Panc1 (cell line): ENCODE measurements at regions not wholly inside any gene's neighbourhood (a gene's known extent, or its start where the extent isn't known, plus 50 kb on each side); places are given as distances from the start of the nearest gene placed in this dataset.

ENCODE experiments used
- ATAC-seq: fragments of 200-7000 bp; cut with Tn5 transposase; 2 replicates; pipeline ENCODE4 v1.9.1; 2020; ENCODE audit warnings: mild to moderate bottlenecking, moderate library complexity
- BruUV-seq: library from RNA; stranded (reverse); fragments of 400-500 nt; replicated peaks from 2 replicates; lab custom pipeline; 2021; lab: Mats Ljungman, UMichigan
- CTCF ChIA-PET: fragments of 300-600 bp; sonication (Branson Sonifier 250); formaldehyde crosslinking; loops from one replicate; lab custom pipeline; 2022; ENCODE audit warnings: antibody characterized with exemption; lab: Charles Lee
- POLR2A ChIA-PET: fragments of 300-600 bp; sonication (Branson Sonifier 250); formaldehyde crosslinking; loops from one replicate; lab custom pipeline; 2022; ENCODE audit warnings: antibody characterized with exemption; lab: Charles Lee
- DNase-seq: peaks from one replicate; pipeline ENCODE4 v3.0.0-alpha.2; 2010; ENCODE audit warnings: low read depth, low spot score
- H3K27ac ChIP-seq: 2 replicates; pipeline ENCODE4 v1.5.1; 2011; ENCODE audit warnings: mild to moderate bottlenecking, low read length, inconsistent platforms
- H3K27me3 ChIP-seq: fragments of 200-500 bp; sonication (Bioruptor generic); 2 replicates; pipeline ENCODE4 v1.6.0; 2014; ENCODE audit warnings: low read length, inconsistent platforms; ENCODE audit not compliant: control insufficient read depth, insufficient read depth
- H3K36me3 ChIP-seq: fragments of 200-500 bp; sonication (Bioruptor generic); 2 replicates; pipeline ENCODE4 v1.5.1; 2014; ENCODE audit warnings: inconsistent platforms, mild to moderate bottlenecking, low read length, moderate library complexity; ENCODE audit not compliant: control insufficient read depth, insufficient read depth
- H3K4me1 ChIP-seq: 2 replicates; pipeline ENCODE4 v1.5.1; 2011; ENCODE audit warnings: inconsistent platforms, mild to moderate bottlenecking, low read length, moderate library complexity; ENCODE audit not compliant: control insufficient read depth, insufficient read depth
- H3K4me3 ChIP-seq, 2 experiments: 2 replicates each; pipeline ENCODE4 v1.5.1; 2011 to 2012; ENCODE audit warnings: low read depth in 2 of 2, low read length in 2 of 2, mild to moderate bottlenecking in 2 of 2, inconsistent platforms in 1 of 2, moderate library complexity in 1 of 2
- H3K9me3 ChIP-seq: fragments of 200-500 bp; sonication (Bioruptor generic); 2 replicates; pipeline ENCODE4 v1.5.1; 2014; ENCODE audit warnings: low read depth, mild to moderate bottlenecking, inconsistent platforms, low read length, moderate library complexity; ENCODE audit not compliant: control insufficient read depth, insufficient read depth
- POLR2AphosphoS5 ChIP-seq: IDR thresholded peaks from 2 replicates; pipeline ENCODE4 v1.6.1; 2012; ENCODE audit warnings: mild to moderate bottlenecking, low read depth, low read length, moderate library complexity
- SIN3A ChIP-seq: IDR thresholded peaks from 2 replicates; pipeline ENCODE4 v1.6.1; 2012; ENCODE audit warnings: low read depth, mild to moderate bottlenecking, low read length, moderate library complexity, borderline replicate concordance; ENCODE audit not compliant: insufficient read depth
- TCF7L2 ChIP-seq: IDR thresholded peaks from 2 replicates; pipeline ENCODE4 v1.6.1; 2011; ENCODE audit warnings: mild to moderate bottlenecking, low read depth, low read length, inconsistent platforms
- in situ Hi-C: cut with HindIII; loops from 2 replicates; pipeline ENCODE4 v1.10.0; 2016; ENCODE audit warnings: low sequenced_read_pairs, low pct_unique_long_range_greater_than_20kb
- intact Hi-C: fragments of 100-400 bp; cut with micrococcal nuclease; formaldehyde crosslinking; loops from one replicate; pipeline ENCODE4 v1.10.0; 2022; ENCODE audit not compliant: unreplicated experiment
- TF ChIP-seq, protein P1 (sequence below), 2 experiments: IDR thresholded peaks; 2 replicates each; pipeline ENCODE4 v1.6.1; 2011 to 2012; ENCODE audit warnings: low read depth in 2 of 2, control low read depth in 1 of 2, low read length in 1 of 2, mild to moderate bottlenecking in 1 of 2, moderate library complexity in 1 of 2; ENCODE audit not compliant: insufficient read depth in 1 of 2
- TF ChIP-seq, protein P2 (sequence below): fragments of 450-650 bp; IDR thresholded peaks from 2 replicates; pipeline ENCODE4 v1.5.1; 2017; ENCODE audit warnings: mild to moderate bottlenecking

DNA sequence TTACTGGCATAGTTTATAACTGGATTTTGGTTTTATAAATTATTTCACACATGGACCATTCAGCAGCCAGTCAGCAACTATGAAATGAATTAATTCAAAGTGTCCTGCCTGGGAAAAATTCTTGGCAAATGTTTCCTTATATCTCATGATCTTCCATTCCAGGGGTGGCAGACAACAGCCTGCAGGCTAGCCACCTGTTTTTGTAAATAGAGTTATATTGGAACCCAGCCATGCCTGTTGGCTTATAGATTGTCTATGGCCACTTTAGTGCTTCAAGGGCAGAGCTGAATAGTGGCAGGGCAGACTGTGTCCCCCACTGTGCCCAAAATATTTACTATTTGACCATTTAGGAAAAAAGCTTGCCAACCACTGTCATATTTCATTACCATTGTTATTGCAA, 613.7 kb downstream of the TMEM114 start:
- H3K4me1 ChIP-seq: no peaks in the 10 kb centered on the region
- in situ Hi-C loops: no loop called here
- TF ChIP-seq SIN3A (no peak), TCF7L2 (no peak), POLR2AphosphoS5 (no peak)
- TF ChIP-seq, protein P1, sequence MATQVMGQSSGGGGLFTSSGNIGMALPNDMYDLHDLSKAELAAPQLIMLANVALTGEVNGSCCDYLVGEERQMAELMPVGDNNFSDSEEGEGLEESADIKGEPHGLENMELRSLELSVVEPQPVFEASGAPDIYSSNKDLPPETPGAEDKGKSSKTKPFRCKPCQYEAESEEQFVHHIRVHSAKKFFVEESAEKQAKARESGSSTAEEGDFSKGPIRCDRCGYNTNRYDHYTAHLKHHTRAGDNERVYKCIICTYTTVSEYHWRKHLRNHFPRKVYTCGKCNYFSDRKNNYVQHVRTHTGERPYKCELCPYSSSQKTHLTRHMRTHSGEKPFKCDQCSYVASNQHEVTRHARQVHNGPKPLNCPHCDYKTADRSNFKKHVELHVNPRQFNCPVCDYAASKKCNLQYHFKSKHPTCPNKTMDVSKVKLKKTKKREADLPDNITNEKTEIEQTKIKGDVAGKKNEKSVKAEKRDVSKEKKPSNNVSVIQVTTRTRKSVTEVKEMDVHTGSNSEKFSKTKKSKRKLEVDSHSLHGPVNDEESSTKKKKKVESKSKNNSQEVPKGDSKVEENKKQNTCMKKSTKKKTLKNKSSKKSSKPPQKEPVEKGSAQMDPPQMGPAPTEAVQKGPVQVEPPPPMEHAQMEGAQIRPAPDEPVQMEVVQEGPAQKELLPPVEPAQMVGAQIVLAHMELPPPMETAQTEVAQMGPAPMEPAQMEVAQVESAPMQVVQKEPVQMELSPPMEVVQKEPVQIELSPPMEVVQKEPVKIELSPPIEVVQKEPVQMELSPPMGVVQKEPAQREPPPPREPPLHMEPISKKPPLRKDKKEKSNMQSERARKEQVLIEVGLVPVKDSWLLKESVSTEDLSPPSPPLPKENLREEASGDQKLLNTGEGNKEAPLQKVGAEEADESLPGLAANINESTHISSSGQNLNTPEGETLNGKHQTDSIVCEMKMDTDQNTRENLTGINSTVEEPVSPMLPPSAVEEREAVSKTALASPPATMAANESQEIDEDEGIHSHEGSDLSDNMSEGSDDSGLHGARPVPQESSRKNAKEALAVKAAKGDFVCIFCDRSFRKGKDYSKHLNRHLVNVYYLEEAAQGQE (IDR thresholded peaks at IDR 0.05; ENCODE audit: insufficient read depth in 1 of 2, low read depth in 2 of 2, low read length in 1 of 2): no peak
- TF ChIP-seq, protein P2, sequence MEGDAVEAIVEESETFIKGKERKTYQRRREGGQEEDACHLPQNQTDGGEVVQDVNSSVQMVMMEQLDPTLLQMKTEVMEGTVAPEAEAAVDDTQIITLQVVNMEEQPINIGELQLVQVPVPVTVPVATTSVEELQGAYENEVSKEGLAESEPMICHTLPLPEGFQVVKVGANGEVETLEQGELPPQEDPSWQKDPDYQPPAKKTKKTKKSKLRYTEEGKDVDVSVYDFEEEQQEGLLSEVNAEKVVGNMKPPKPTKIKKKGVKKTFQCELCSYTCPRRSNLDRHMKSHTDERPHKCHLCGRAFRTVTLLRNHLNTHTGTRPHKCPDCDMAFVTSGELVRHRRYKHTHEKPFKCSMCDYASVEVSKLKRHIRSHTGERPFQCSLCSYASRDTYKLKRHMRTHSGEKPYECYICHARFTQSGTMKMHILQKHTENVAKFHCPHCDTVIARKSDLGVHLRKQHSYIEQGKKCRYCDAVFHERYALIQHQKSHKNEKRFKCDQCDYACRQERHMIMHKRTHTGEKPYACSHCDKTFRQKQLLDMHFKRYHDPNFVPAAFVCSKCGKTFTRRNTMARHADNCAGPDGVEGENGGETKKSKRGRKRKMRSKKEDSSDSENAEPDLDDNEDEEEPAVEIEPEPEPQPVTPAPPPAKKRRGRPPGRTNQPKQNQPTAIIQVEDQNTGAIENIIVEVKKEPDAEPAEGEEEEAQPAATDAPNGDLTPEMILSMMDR: no peak
- POLR2A ChIA-PET: no interaction called here
- H3K27ac ChIP-seq: no peak overlapping the region
- H3K27me3 ChIP-seq: no peaks in the 10 kb centered on the region
- BruUV-seq: no TSS peak
- H3K4me3 ChIP-seq: no peak overlapping the region
- intact Hi-C loops: no loop called here
- CTCF ChIA-PET: no interaction called here
- no peaks in the 10 kb centered on the region for H3K36me3 ChIP-seq
- H3K9me3 ChIP-seq: no peaks in the 10 kb centered on the region
- DNase-seq: no peak
- no peak for ATAC-seq

DNA sequence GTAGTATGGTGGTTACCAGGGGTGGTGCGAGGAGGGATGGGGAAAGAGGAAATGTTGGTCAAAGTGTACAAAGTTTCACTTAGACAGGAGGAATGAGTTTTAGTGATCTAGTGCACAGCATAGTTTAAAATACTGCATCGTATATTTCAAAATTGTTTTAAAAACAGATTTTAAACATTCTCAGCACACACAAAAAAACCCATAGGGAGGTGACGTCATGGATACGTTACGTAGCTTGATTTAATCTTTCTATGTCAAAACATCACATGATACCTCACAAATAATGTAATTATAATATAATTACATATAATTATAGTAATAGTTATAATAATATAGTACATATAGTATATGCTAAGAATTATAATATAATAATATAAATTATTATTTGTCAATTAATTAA, 614.2 kb downstream of the TMEM114 start:
- no peak for DNase-seq
- Histone ChIP-seq H3K27me3 (no peaks in the 10 kb centered on the region), H3K9me3 (no peaks in the 10 kb centered on the region), H3K36me3 (no peaks in the 10 kb centered on the region), H3K4me1 (no peaks in the 10 kb centered on the region), H3K27ac (no peak overlapping the region), H3K4me3 (no peak overlapping the region)
- no peak for ATAC-seq
- TF ChIP-seq TCF7L2 (no peak), SIN3A (no peak), POLR2AphosphoS5 (no peak)
- TF ChIP-seq, protein P1 (IDR thresholded peaks at IDR 0.05; ENCODE audit: insufficient read depth in 1 of 2, low read depth in 2 of 2, low read length in 1 of 2): no peak
- TF ChIP-seq, protein P2: no peak
- POLR2A ChIA-PET: no interaction called here
- intact Hi-C loops (no loop called here), in situ Hi-C loops (no loop called here)
- CTCF ChIA-PET: no interaction called here
- BruUV-seq: no TSS peak
